HCT116 (cell line): ENCODE measurements at regions not wholly inside any gene's neighbourhood (a gene's known extent, or its start where the extent isn't known, plus 50 kb on each side); places are given as distances from the start of the nearest gene placed in this dataset.
"Not testable (repeated sequence)": the region's sequence is repeated elsewhere in the genome, so short reads cannot be mapped to it uniquely, and the experiment has no call there.

Experiments
- ATAC-seq: fragments of 200-7000 bp; cut with Tn5 transposase; 2 replicates; pipeline ENCODE4 v1.9.1; 2020; ENCODE audit warnings: mild to moderate bottlenecking, moderate library complexity
- BruUV-seq: library from RNA; stranded (reverse); fragments of 400-500 nt; replicated peaks from 2 replicates; lab custom pipeline; 2021; lab: Mats Ljungman, UMichigan
- CTCF ChIA-PET: fragments of 300-600 bp; sonication (Branson Sonifier 250); formaldehyde crosslinking; loops from one replicate; lab custom pipeline; 2021; ENCODE audit warnings: antibody characterized with exemption; lab: Charles Lee
- POLR2A ChIA-PET: fragments of 300-600, 350-600 bp; sonication (Branson Sonifier 250); formaldehyde crosslinking; loops from one replicate; lab custom pipeline; 2021; ENCODE audit warnings: antibody characterized with exemption; lab: Charles Lee
- RAD21 ChIA-PET, 2 experiments: fragments of 300-600 bp; sonication (Branson Sonifier 250); formaldehyde crosslinking; loops; one replicate each; lab custom pipeline; 2023; ENCODE audit warnings: low total read pairs in 2 of 2; ENCODE audit not compliant: uncharacterized antibody in 2 of 2, unreplicated experiment in 2 of 2, low non-redundant PET in 1 of 2; lab: Charles Lee
- DNase-seq: peaks from one replicate; pipeline ENCODE4 v3.0.0-alpha.2; 2010; ENCODE audit warnings: low read depth, low spot score
- H2AFZ ChIP-seq: fragments of 200-600 bp; shearing (Covaris generic), sonication (generic); 2 replicates; pipeline ENCODE4 v1.6.1; 2017; ENCODE audit warnings: low read depth, mixed run types, mixed read lengths, antibody characterized with exemption, low read length; ENCODE audit not compliant: poor library complexity, severe bottlenecking
- H3K27ac ChIP-seq: 2 replicates; pipeline ENCODE4 v1.5.1; 2012; ENCODE audit warnings: low read depth, low read length
- H3K27me3 ChIP-seq: fragments of 200-600 bp; sonication (generic); 2 replicates; pipeline ENCODE4 v1.6.1; 2016; ENCODE audit warnings: mixed run types, low read length, mixed read lengths; ENCODE audit not compliant: insufficient read depth
- H3K36me3 ChIP-seq, 2 experiments: fragments of 200-500 bp in 1 of 2; fragments of 200-600 bp in 1 of 2; sonication (Bioruptor generic) in 1 of 2; sonication (generic) in 1 of 2; 2 replicates each; pipeline versions ENCODE4 v1.5.1 to v1.6.1; 2014 to 2016; ENCODE audit warnings: low read length in 2 of 2, inconsistent platforms in 1 of 2, mixed read lengths in 1 of 2, mixed run types in 1 of 2; ENCODE audit not compliant: insufficient read depth in 2 of 2, control insufficient read depth in 1 of 2
- H3K4me1 ChIP-seq, 2 experiments: fragments of 200-600 bp in 1 of 2; sonication (generic) in 1 of 2; 2 replicates each; pipeline versions ENCODE4 v1.5.1 to v1.6.1; 2012 to 2017; ENCODE audit warnings: low read length in 2 of 2, inconsistent platforms in 1 of 2, mild to moderate bottlenecking in 1 of 2, mixed read lengths in 1 of 2, mixed run types in 1 of 2, moderate library complexity in 1 of 2; ENCODE audit not compliant: insufficient read depth in 2 of 2, control insufficient read depth in 1 of 2
- H3K4me2 ChIP-seq: fragments of 200-600 bp; sonication (generic); 2 replicates; pipeline ENCODE4 v1.6.1; 2017; ENCODE audit warnings: mixed run types, low read length, mixed read lengths
- H3K4me3 ChIP-seq, 2 experiments: fragments of 200-600 bp in 1 of 2; sonication (generic) in 1 of 2; replicated peaks in 1 of 2; 2 replicates each; pipeline ENCODE4 v1.5.1; 2011 to 2016; ENCODE audit warnings: low read length in 2 of 2, control low read depth in 1 of 2, low read depth in 1 of 2, mild to moderate bottlenecking in 1 of 2, mixed read lengths in 1 of 2, mixed run types in 1 of 2
- H3K79me2 ChIP-seq: fragments of 200-600 bp; sonication (generic); 2 replicates; pipeline ENCODE4 v1.6.1; 2017; ENCODE audit warnings: mild to moderate bottlenecking, mixed run types, low read length, moderate library complexity, mixed read lengths; ENCODE audit not compliant: insufficient read depth
- H3K9ac ChIP-seq: fragments of 200-600 bp; sonication (generic); 2 replicates; pipeline ENCODE4 v1.6.1; 2016; ENCODE audit warnings: low read length, mixed read lengths
- H3K9me2 ChIP-seq: fragments of 200-600 bp; sonication (generic), shearing (Covaris generic); 2 replicates; pipeline ENCODE4 v1.6.1; 2017; ENCODE audit warnings: mixed run types, mild to moderate bottlenecking, moderate library complexity; ENCODE audit not compliant: insufficient read depth
- H3K9me3 ChIP-seq, 2 experiments: fragments of 200-500 bp in 1 of 2; fragments of 200-600 bp in 1 of 2; sonication (Bioruptor generic) in 1 of 2; sonication (generic) in 1 of 2; 2 replicates each; pipeline ENCODE4 v1.6.1; 2014 to 2017; ENCODE audit warnings: low read length in 2 of 2, mixed read lengths in 2 of 2, inconsistent platforms in 1 of 2, low read depth in 1 of 2, mild to moderate bottlenecking in 1 of 2, mixed run types in 1 of 2, moderate library complexity in 1 of 2; ENCODE audit not compliant: control insufficient read depth in 1 of 2, insufficient read depth in 1 of 2
- H4K20me1 ChIP-seq: fragments of 200-600 bp; sonication (generic), shearing (Covaris generic); 2 replicates; pipeline ENCODE4 v1.6.1; 2017; ENCODE audit warnings: mixed run types, mild to moderate bottlenecking, moderate library complexity; ENCODE audit not compliant: insufficient read depth
- CBX3 ChIP-seq: IDR thresholded peaks from 2 replicates; pipeline ENCODE4 v1.6.1; 2012; ENCODE audit warnings: low read depth
- ELF1 ChIP-seq: IDR thresholded peaks from 2 replicates; pipeline ENCODE4 v1.6.1; 2012; ENCODE audit warnings: low read depth, borderline replicate concordance
- EZH2 ChIP-seq: fragments of 200-600 bp; sonication (generic); IDR thresholded peaks from 2 replicates; pipeline ENCODE4 v1.6.1; 2017; ENCODE audit warnings: antibody characterized with exemption, mixed run types
- intact Hi-C: fragments of 100-400 bp; cut with micrococcal nuclease; formaldehyde crosslinking; loops from 2 replicates; pipeline ENCODE4 v1.10.0; 2022
- TF ChIP-seq, protein P1 (sequence below): IDR thresholded peaks from 2 replicates; pipeline ENCODE4 v1.6.1; 2011; ENCODE audit warnings: mild to moderate bottlenecking, low read length, moderate library complexity; ENCODE audit not compliant: insufficient replicate concordance; ENCODE audit errors: extremely low read depth

DNA sequence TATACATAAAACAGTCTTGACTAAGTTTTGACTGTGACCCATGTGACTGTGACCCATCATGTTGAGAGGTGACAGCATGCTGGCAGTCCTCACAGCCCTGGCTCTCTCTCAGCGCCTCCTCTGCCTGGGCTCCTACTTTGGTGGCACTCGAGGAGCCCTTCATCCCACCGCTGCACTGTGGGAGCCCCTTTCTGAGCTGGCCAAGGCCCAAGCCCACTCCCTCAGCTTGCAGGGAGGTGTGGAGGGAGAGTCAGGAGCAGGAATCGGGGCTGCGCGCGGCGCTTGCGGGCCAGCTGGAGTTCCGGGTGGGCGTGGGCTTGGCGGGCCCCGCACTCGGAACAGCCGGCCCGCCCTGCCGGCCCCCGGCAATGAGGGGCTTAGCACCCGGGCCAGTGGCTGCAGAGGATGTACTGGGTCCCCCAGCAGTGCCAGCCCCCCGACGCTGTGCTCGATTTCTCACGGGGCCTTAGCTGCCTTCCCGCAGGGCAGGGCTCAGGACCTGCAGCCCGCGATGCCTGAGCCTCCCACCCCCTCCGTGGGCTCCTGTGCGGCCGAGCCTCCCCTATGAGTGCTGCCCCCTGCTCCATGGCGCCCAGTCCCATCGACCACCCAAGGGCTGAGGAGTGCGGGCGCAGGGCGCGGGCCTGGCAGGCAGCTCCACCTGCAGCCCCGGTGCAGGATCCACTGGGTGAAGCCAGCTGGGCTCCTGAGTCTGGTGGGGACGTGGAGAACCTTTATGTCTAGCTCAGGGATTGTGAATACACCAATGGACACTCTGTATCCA, 955.9 kb upstream of the FAT3 start:
- H3K36me3 ChIP-seq, H3K4me1 ChIP-seq, H3K27me3 ChIP-seq, RAD21 ChIA-PET, BruUV-seq, H3K4me2 ChIP-seq, H3K9ac ChIP-seq, H4K20me1 ChIP-seq, H3K79me2 ChIP-seq, H3K4me3 ChIP-seq, POLR2A ChIA-PET, ATAC-seq, CTCF ChIA-PET, H2AFZ ChIP-seq, H3K9me3 ChIP-seq, H3K27ac ChIP-seq, intact Hi-C loops, H3K9me2 ChIP-seq, DNase-seq: not testable (repeated sequence)

DNA sequence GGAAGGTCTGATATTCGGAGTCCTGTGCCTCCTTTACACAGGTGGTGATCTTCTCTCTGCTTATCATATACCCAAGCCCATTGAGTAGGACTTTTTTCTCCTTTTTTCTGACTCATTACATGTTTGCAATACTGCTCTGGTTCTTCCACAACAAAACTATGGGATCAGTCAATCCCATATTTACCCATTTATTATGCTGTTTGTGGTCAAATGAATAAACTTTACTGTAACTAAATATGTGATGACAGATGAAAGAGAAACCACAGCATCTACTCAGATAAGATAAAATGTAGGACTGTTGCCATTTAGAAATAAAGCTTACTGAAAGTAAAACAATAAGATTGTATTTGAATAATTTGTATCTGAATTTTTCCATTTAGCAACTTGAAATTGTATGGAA, 958.7 kb upstream of the FAT3 start:
- no TSS peak for BruUV-seq
- no peak for ATAC-seq

More for the DNA sequence above, 958.7 kb upstream of the FAT3 start:
- no peak overlapping the region for H2AFZ ChIP-seq
- H3K4me2 ChIP-seq = no peak overlapping the region
- CTCF ChIA-PET = no interaction called here
- RAD21 ChIA-PET = no interaction called here
- H3K9ac ChIP-seq = no peak overlapping the region
- no peaks in the 10 kb centered on the region for H4K20me1 ChIP-seq
- no peaks in the 10 kb centered on the region for H3K36me3 ChIP-seq
- no peaks in the 10 kb centered on the region for H3K79me2 ChIP-seq
- peaks cover 3 to 9% of the 10 kb centered on the region in 2 experiments; a peak in 2 of 4 replicates for H3K9me3 ChIP-seq
- DNase-seq = no peak
- no peaks in the 10 kb centered on the region for H3K9me2 ChIP-seq
- TF ChIP-seq ELF1 (no peak), EZH2 (no peak), CBX3 (no peak)
- TF ChIP-seq, protein P1, sequence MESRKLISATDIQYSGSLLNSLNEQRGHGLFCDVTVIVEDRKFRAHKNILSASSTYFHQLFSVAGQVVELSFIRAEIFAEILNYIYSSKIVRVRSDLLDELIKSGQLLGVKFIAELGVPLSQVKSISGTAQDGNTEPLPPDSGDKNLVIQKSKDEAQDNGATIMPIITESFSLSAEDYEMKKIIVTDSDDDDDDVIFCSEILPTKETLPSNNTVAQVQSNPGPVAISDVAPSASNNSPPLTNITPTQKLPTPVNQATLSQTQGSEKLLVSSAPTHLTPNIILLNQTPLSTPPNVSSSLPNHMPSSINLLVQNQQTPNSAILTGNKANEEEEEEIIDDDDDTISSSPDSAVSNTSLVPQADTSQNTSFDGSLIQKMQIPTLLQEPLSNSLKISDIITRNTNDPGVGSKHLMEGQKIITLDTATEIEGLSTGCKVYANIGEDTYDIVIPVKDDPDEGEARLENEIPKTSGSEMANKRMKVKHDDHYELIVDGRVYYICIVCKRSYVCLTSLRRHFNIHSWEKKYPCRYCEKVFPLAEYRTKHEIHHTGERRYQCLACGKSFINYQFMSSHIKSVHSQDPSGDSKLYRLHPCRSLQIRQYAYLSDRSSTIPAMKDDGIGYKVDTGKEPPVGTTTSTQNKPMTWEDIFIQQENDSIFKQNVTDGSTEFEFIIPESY = no peak
- no peaks in the 10 kb centered on the region for H3K4me1 ChIP-seq
- no peak overlapping the region for H3K27ac ChIP-seq
- no peaks in the 10 kb centered on the region for H3K27me3 ChIP-seq
- POLR2A ChIA-PET = no interaction called here
- no peak overlapping the region for H3K4me3 ChIP-seq
- intact Hi-C loops = no loop called here
